ENCODE measurements at regions not wholly inside any gene's neighbourhood (a gene's known extent, or its start where the extent isn't known, plus 50 kb on each side); places are given as distances from the start of the nearest gene placed in this dataset.
"Not testable (repeated sequence)": the region's sequence is repeated elsewhere in the genome, so short reads cannot be mapped to it uniquely, and the experiment has no call there.

DNA sequence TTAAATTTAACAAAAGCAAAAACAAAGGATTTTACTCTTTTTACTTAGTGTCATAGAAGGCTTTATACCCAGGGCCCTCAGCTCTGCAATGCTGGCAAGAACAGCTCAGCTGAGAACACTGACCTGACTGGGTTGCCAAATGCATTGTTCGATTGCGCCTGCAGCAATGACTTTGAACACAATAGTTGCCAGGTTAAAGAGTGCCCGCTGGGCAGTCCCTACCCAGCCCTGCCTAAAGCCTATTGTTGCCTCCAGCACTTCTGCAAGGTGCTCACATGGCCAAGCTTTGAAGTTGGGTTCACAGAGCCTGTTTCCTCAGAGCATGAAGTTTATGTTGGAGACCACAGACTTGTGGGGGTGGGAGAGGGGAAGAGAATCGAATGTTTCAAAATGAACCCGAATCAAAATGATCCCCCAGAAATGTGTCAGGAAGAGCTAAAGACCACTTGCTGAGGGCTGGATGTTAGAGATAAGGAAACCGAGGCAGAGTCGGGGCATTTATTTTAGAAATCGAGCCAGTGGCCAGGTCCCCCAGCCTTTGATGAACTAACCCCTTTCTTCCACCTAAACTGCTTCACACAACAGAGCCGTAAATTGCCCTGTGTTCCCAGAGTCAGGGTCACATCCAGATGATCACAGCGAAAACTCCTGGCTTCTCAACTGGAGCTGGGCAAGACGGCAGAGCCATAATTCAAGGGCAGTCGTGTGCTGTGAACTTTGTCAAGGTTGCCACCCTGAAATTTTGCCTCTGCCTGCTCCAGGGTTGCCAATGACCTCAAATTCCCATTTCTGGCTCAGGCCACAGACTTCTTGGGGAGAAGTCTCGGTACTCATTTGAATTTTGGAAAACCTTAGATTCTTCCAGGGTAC, 55.0 kb downstream of the FOXA2 start:
- peak; percentile 59 for DNase-seq

DNA sequence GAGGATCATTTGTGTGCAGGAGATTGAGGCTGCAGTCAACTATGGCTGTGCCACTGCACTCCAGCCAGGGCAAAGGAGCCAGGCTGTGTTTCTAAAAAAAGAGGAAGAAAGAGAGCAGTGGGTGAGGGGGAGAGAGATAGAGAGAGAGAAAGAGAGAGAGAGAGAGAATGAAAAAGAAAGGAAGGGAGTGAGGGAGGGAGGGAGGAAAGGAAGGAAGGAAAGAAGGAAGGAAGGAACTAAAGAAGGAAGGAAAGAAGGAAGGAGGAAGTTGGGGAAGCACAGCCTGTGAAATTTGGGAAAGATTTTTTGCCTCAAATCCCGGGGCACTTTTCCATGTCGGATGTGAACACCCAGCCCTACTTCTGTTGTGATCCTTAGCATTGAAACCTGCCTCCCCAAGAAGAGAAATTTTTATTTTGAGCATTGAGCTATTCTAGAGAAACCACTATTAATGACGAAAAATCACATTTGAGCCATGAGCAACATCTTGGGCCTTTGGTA, 57.8 kb downstream of the FOXA2 start:
- no peak for DNase-seq

DNA sequence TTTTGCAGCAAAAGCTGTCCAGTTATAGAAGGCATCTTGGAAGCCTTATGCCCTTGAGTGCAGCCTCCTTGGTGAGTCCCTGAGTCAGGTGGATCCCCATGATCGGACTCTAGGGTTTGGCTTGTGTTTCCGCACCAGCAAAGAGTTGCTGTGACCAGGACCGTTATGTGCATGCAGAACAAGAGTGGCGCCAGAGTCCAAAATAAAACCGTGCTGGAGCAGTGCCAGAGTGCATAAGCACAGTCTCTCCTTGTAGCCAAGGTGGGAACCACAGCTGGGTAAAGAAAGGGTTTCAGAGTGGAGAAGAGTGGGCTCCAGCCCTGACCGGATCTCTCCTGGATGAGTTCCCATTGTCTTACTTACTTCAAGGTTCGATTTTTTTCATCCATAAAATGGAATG, 58.6 kb downstream of the FOXA2 start:
- DNase-seq = no peak

DNA sequence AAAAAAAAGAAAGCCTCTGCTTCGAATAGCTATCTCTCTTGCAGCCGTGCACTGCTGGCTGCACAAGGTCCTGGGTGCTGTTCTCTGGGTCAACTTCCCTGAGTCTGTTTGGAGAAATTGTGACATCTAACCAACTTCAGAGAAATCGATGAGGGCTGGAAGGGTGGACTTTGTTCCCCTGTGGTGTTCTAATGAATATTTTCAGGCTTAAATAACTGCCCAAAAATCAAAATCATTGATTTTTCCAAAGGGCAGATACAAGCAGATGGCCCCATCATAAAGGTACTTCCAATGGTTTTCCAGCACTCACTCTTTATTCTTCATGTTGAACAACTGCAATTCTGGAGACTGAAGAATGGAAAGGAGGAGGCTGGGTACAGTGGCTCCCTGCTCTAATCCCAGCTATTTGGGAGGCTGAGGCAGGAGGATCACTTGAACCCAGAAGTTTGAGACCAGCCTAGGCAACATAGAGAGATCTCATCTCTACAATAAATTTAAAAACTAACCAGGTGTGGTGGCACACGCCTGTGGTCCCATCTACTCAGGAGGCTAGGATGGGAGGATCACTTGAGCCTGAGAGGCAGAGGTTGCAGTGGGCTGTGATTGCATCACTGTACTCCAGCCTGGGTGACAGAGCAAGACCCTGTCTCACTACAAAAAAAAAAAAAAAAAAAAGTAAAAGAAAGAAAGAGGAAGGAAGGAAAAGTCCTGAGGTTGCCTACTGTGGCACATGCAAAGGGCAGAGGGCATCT, 59.1 kb downstream of the FOXA2 start:
- DNase-seq = no peak

DNA sequence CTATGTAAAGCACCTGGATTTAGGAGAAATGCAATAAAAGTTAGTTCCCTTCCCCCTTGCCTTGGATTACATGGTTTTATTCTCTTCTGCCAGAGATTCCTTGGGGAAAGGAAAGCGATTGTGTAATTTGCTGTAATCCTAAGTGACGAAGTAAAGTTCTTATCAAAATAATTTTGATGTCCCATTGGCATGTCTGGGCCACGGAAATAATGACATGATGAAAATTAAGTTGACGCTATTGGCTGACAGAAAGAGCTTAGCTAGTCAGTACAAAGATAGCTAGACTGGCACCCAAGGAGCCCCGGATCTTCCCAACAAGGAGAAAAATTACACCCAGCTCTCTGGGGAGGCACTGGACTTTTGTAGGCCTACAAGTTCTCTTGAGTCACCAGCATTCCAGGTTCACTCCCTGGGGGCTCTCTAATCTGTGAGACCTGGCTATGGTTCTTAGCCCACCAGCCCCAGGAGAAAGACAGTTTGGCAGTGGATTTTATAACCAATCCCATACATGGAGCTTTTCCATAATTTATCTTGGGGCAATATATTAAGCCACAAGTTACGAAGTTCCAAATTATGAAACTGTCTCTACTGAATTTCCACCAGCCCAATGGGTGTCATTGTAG, 59.9 kb downstream of the FOXA2 start:
- no peak for DNase-seq

DNA sequence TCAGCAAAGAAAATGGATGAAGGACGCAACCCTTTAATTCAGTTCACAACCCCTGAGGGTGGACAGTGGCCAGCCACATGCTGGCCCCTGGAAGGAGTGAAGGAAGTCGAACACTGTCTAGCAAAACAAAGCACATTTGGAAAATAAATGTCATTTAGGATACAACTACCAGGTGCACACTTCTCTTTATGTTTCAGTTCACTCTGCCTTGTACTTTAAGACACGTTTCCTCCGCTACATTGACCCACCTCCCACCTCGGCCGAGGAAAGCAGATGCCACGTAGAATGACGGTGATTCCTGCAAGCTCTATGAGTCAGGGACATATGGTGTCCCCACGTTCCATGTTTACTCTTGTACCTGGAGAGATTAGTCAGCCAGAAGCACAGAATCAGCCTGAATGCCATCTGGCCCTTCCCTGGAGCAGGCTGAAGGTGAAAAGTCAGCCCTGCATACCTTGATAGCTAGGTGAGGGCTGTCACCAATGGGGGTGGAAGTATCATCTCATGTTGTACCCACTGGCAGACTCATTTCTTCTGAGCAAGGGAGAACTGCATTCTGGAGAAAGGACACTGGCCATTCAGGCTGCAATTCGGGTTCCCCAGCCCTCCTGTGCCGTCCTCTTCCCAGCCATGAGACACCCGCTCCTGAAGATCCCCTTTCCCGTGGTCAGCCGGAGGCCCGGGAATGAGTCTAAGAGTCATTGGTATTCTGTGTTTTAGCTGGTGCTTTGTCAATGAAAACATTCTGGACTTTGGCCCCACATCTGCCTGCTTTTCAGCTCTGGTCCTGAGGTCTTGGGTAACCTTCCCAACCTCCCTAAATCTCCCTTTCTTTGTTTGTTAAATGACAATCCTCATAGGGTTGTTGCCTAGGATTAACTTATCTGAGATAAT, 60.6 kb downstream of the FOXA2 start:
- DNase-seq = no peak

DNA sequence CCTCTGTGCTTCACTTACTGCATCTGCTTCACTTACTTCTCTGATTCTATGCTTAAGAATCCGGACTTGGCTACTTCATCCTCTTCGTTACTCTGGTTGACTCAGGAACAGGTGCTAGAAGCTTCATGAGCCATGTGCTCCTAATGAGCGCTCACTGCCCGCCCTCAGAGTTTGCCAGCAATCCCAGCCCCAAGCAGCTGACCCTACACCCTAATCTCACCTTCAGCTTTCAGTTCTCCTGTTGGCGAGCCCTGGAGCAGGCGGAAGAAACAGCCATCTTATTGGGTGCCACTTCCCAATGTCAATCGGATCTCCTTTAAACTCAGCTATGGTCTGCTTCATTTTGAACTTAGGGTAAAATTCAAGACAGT, 61.3 kb downstream of the FOXA2 start:
- DNase-seq = no peak

DNA sequence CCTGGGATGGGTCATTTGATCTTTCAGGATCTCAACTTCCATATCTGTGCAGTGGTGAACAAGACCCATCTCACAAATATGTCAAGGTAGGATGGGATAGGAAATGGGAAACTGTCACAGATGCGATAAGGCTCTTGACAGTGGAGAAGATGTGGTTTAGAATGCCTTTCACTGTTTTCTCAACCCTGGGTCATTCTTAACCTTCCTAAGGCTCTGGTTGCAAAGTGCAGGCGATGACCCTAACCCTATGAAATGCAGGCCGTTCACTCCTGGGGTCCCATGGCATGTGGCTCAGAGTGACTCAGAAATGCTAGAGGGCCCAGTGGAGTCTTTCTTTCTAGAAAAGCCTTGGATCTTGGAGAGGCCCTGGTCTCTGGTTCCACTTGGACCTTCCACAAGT, 61.7 kb downstream of the FOXA2 start:
- no peak for DNase-seq

DNA sequence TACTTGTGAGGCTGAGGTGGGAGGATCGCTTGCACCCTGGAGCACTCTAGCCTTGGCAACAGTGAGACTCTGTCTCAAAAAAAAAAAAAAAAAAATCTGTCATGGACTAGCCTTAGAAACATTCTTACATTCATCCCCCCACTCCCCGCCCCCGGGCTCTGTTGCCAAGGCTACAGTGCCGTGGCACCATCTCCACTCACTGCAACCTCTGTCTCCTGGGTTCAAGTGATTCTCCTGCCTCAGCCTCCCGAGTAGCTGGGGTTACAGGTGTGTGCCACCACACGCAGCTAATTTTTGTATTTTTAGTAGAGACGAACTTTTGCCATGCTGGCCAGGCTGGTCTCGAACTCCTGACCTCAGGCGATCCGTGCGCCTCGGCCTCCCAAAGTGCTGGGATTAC, 62.4 kb downstream of the FOXA2 start:
- DNase-seq = not testable (repeated sequence)

DNA sequence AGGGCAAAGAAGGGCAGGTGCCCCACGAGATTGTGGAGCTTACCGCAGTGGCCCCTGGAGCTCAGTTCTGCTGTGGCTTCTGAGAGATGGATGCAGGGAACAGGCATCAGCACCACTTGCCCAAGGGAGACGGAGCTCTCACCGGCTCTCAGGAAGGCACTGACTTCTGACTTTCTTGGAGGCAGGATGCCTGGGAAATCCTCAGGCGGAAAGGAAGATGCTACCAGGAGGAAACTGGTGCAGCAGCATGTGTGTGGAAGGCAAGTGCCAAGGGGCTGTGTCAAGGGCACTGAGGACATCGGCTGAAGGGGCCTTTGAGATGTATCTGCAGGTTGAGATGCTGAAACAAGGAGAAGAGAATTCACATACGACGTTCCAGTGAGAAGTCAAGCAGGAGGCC, 64.0 kb downstream of the FOXA2 start:
- DNase-seq = no peak

DNA sequence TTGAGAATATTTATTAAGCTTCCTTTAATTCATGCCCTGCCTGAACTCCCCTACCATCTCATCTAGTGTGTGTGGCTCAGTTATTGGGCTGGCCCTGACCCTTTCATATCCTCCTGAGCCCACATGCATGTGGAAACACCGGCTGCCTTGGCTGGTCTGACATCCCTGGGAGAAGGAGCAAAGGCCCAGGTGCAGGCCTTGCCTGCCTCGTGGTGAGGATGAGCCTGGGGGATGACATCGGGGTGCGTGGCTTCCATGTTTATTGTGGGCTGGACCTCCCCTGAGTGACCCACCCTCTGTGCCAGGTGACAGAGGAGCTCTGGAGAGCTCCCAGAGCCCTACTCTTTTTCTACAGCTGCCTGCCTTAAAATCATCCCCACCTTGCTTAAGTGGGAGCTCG, 69.1 kb downstream of the FOXA2 start:
- DNase-seq = no peak

DNA sequence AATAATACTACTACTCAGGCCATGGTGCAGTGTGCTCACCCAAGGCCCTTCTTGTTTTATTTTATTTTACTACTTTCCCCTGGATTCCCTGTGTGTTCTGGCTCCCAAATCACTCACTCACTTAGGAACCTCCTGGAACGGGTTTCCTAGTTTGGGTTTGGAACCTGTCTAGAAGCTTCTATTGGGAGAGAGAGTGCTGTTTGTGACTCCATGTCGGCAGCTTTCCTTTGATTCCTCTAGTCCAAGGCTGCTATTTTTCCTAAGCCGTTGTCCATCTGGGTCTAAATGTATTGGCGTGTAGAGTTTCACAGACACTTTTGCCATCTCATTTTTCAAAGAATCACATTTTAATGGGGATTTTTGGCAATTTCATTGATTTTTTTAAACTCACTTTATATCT, 70.8 kb downstream of the FOXA2 start:
- no peak for DNase-seq

DNA sequence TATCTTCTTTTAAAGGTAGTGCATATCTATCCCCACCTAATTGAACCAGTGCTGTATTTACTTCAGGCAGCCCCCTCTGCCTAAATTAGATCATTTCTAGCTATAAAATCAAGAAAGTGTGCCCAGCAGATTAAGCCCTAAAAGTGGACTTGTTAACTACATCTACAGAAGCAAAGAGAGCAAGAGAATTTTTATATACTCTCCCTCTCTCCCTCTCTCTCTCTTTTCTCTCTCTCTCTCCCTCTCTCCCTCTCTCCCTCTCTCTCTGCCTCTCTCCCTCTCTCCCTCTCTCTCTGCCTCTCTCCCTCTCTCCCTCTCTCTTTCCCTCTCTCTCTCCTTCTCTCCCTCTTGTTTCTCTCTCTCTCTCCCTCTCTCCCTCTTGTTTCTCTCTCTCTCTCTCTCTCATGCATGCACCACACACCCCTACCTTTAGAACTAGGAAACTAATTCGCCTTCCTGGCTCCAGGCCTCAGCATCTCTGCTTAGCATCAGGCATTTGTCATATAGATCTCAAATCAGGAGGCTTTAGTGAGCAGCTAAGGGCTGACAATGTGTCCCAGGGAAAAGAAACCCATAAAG, 71.4 kb downstream of the FOXA2 start:
- DNase-seq = no peak

DNA sequence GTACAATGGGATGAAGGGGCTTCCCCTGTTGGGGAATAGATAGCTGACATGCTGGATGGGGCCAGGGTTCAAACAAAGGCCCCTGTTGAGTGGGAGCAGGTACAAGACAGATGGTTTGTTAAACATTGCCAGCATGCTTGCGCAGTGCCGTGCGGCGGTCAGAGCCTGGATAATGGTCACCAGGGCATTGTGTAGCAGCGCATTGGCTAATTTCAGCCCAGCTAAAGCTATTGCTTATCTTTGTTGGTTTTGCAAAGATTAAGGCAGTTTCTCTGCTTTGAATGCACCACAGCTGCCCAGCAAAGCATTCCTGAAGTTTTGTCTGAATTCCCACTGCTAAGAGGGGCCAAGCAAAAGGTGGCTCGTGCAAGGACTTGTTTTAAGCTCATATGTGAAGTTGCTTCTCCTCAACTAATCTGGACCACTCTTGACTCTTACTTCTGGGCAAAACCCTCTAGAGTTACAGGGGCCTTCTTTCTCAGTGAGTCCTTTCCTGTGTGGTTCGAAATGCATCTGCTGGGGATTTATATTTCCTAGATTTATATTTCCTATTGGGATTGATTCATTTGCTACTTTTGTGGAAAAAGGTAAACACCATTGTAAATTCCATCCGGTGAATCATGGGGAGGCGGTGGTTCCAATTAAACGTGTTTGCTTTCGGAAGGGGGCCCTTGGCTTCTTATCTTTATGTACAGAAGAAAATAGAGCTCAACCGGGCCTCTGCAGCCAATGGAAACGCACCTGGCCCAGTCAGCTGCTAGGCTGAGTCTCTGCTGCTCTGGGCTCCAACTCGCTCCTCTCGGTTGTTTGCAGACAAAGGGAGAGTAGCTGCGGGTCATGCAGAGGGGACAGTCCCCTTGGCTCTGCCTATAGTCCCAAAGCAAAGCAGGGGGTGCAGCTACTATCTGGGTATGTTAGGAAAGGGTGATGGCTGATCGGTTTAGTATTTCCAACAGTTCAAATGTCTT, 72.1 kb downstream of the FOXA2 start:
- DNase-seq = peak; percentile 89

DNA sequence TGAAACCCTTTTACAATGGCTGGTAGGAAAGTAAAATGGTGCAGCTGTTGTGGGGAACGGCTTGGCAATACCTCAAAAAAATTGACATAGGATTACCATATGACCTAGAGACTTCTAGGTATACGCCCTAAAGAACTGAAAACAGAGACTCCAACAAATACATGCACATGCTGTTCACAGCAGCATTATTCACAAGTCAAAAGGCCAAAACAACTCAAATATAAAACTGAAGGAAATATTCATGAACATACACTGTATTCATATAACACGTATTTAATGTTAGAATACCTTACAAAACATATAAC, 74.6 kb downstream of the FOXA2 start:
- no peak for DNase-seq

DNA sequence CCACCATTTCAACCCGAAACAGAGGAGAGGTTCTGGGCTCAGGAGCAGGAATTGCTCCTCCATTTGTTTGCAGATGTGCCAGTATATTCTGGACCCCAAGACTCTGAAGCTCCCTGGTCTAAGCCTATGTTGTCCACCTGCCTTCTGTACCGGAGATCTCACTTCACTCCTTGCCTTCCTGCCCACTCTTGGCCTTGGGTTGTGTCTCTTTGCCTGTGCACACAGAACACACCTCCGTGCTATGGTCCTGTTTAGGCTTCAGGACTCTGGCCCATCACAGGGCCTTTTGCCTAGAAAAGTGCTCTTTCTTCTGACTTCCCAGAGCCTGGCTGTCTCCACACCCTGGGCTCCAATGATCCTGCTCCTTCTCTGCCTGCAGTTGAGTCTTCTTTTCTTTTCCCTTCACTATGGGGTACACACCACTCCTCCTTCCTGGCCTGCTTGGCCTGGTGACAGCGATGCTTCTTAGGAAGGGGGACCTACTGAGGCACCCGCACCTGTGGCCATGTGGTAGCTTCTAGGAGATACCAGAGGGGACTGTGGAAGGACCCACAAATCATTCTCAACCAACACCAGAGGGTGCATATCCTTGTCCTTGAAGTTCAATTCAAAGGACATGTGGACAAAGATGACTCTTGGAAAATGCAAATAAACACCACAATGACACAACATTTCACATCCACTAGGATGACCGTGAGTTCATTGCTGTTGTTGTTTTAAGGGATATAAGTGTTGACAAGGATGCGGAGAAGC, 75.1 kb downstream of the FOXA2 start:
- no peak for DNase-seq

DNA sequence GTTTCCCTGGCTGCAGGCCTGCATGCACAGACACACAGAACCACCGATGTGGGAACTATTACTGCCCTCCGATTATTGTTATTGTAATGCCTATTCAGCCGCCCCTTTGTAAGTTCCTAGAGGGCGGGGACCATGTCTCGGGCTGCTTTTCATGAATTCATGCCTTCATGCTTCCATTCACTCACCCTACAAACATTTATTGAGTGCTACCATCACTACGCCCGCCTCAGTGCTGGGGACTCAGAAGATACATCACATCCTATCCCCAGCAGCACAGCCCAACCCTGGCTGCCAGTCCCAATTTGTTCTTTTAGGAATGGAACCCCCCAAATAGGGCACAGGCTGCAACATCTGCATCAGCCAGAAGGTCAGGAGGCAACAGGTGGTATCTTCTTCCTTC, 75.9 kb downstream of the FOXA2 start:
- no peak for DNase-seq

DNA sequence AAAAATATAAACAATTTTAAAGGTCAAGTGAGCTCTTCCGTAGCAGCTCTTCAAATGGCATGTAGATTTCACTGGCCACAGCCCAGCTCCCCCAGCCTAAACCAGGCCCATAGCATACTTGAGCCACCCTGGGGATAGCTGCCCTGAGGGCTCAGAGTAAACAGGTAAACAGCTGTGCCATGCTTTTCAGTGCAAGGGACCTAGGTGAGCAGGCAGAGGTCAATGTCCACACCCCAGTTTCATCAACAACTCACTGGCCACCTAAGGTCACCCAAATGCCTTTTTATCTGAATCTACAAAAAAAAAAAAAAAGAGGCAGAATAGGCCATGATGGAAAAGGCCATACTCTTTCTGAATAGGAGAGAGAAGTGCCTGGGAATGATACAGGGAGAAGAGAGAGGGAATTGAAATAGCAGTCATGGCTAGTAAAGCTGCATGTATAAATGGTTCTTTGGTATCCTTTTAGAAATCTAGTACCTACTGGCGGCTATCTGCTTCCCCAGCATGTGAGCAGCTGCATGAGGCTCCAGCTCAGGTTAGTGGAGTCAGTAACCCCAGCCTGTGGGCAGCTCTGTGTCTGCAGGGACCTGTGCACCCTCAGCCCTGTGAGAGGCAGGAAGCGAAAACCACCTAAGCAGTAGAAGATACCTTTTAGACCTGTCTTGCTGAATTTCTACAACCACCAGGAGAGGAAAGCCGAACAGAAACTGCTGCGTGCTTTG, 77.0 kb downstream of the FOXA2 start:
- no peak for DNase-seq

DNA sequence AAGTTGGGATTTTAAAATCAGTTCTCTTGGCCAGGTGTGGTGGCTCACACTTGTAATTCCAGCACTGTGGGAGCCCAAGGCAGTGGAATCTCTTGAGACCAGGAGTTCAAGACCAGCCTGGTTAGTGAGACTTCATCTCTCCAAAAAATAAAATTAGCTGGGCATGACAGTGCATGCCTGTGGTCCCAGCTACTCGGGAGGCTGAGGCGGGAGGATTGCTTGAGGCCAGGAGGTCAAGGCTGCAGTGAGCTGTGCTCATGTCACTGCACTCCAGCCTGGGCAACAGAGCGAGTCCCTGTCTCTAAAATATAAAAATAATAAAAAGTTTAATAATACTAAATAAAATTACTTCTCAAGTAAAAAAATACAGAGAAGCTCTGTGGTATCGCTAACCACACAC, 77.5 kb downstream of the FOXA2 start:
- DNase-seq = no peak

DNA sequence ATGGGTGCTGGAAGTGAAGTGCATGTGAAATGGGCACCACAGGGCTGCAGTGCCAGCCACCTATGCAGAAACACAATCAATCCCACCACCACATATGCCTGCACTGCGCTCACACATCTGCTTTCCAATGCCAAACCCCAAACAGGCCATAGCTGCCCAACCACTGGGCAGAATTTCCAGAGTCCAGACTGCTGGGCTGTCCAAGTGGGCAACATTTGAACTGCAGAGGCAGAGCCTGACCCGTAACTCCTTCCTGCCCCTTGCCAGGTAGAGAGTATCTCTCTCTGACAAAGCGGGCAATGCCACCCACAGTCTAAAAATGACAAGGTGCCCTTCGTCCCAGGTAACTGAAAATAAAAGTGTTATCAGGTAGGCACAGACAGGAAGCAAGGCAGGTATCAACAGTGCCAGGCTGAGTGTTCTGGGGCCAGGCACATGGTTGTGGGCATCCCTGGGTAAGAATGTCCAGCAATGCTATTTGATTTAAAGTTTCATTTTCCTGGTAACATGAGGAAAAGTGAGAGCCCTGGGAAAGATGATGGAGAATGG, 79.5 kb downstream of the FOXA2 start:
- no peak for DNase-seq

Measured in COR-L47 (cell line).